Ectodermal cell (in vitro differentiated cells): ENCODE measurements at regions not wholly inside any gene's neighbourhood (a gene's known extent, or its start where the extent isn't known, plus 50 kb on each side); places are given as distances from the start of the nearest gene placed in this dataset.

Source experiments
- H3K27ac ChIP-seq: 2 replicates; pipeline ENCODE4 v1.7.0; 2013; ENCODE audit warnings: mild to moderate bottlenecking, low read depth, low read length; ENCODE audit not compliant: insufficient read depth, poor library complexity, severe bottlenecking
- H3K27me3 ChIP-seq: 2 replicates; pipeline ENCODE4 v1.7.0; 2013; ENCODE audit warnings: mild to moderate bottlenecking, low read length; ENCODE audit not compliant: insufficient read depth, control insufficient read depth, poor library complexity, severe bottlenecking
- H3K36me3 ChIP-seq: one replicate; pipeline ENCODE4 v1.7.0; 2013; ENCODE audit warnings: low read length; ENCODE audit not compliant: control insufficient read depth, insufficient read depth
- H3K4me1 ChIP-seq: one replicate; pipeline ENCODE4 v1.7.0; 2013; ENCODE audit warnings: low read length; ENCODE audit not compliant: control insufficient read depth, insufficient read depth
- H3K4me3 ChIP-seq: 2 replicates; pipeline ENCODE4 v1.7.0; 2013; ENCODE audit warnings: low read depth, low read length, control low read depth; ENCODE audit not compliant: insufficient read depth
- H3K9me3 ChIP-seq: 2 replicates; pipeline ENCODE4 v1.7.0; 2013; ENCODE audit warnings: mild to moderate bottlenecking, low read length, moderate library complexity; ENCODE audit not compliant: control insufficient read depth
- WGBS, 2 experiments: methylation state at CpG; one replicate each; pipeline ENCODE4 v1.1.7; 2013; ENCODE audit warnings: missing lambda C conversion rate in 2 of 2; 5-methylcytosine and 5-hydroxymethylcytosine counted together

DNA sequence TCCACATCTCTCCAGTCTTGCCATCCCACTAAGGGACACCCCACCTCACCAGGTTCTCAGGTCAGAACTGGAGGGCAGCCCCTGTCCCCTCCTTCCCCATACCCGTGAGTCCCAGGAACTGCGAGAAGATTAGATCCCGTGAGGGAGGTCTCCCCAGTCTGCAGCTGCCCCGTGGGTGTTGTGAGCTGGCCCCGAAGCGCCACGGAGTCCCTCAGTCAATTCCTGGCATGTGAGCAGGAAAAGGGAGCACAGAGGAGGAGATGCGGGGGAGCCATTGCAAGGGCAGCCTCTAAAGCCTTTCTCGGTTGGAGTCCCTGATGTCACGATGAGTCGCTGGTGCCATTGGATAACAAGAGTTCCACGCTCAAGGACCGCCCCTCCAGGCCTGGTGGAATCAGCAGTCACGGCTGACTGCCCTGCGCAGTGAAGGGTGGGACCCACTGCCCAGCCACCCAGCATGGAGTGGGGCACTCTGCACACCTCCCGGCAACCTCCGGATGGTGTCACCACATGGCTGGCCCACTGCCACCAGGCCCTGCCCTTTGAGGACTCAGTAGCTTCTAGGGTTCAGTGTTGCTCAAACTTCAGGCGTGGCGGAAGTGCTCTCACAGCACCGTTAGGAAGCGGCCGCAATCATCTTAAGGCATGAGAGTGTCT is 434.9 kb upstream of the MYT1L start:
- WGBS, 2 experiments, result 93 to 95% methylated on average over 22 of the region's 22 CpGs
- Histone ChIP-seq H3K9me3 (no peaks in the 10 kb centered on the region), H3K4me3 (no peak overlapping the region), H3K27ac (no peak overlapping the region), H3K36me3 (no peaks in the 10 kb centered on the region), H3K4me1 (peaks cover 8% of the 10 kb centered on the region), H3K27me3 (no peaks in the 10 kb centered on the region)

- WGBS, 2 experiments, result 88 to 89% methylated on average over 17 of the region's 17 CpGs
These were observed 434.2 kb upstream of the MYT1L start for GRCh38 chr2:2765176-2765800.

GRCh38 chr2:2764739-2765138 is 433.7 kb upstream of the MYT1L start:
- 95 to 96% methylated on average over 18 of the region's 18 CpGs for WGBS, 2 experiments
- Histone ChIP-seq H3K4me3 (no peak overlapping the region), H3K9me3 (no peaks in the 10 kb centered on the region), H3K36me3 (no peaks in the 10 kb centered on the region), H3K4me1 (peaks cover 8% of the 10 kb centered on the region), H3K27me3 (no peaks in the 10 kb centered on the region), H3K27ac (no peak overlapping the region)

More at GRCh38 chr2:2765176-2765800, 434.2 kb upstream of the MYT1L start:
- no peaks in the 10 kb centered on the region for H3K36me3 ChIP-seq
- no peak overlapping the region for H3K27ac ChIP-seq
- H3K9me3 ChIP-seq, result no peaks in the 10 kb centered on the region
- no peaks in the 10 kb centered on the region for H3K27me3 ChIP-seq
- H3K4me1 ChIP-seq, result peaks cover 8% of the 10 kb centered on the region
- H3K4me3 ChIP-seq, result no peak overlapping the region

DNA sequence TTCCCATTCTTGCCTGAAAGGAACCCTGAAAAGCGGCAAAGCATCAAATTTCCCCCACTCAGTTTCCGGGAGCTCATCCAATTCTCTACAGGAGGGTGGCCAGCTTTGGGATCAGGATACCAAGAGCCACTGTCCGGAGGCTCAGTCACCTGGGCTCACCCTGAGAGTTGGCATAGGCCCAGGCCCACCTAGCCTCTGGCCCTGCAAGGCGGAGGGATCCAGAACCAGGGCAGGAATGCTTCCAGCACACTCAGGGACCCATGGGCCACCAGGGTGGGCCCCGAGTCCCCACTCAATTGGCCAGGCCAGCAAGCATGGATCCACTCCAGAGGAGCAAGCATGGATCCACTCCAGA is 432.9 kb upstream of the MYT1L start:
- WGBS, 2 experiments, result 87 to 90% methylated on average over 5 of the region's 5 CpGs
- Histone ChIP-seq H3K27ac (no peak overlapping the region), H3K36me3 (no peaks in the 10 kb centered on the region), H3K9me3 (no peaks in the 10 kb centered on the region), H3K4me3 (no peak overlapping the region), H3K4me1 (peaks cover 8% of the 10 kb centered on the region), H3K27me3 (no peaks in the 10 kb centered on the region)

- H3K9me3 ChIP-seq, result no peaks in the 10 kb centered on the region
- H3K4me1 ChIP-seq, result peaks cover 8% of the 10 kb centered on the region
- WGBS, 2 experiments, result 82 to 86% methylated on average over 25 of the region's 25 CpGs
- no peaks in the 10 kb centered on the region for H3K27me3 ChIP-seq
- no peak overlapping the region for H3K4me3 ChIP-seq
- H3K36me3 ChIP-seq, result no peaks in the 10 kb centered on the region
- H3K27ac ChIP-seq, result no peak overlapping the region
These were observed 432.4 kb upstream of the MYT1L start for GRCh38 chr2:2763351-2764000.

- H3K27me3 ChIP-seq, result no peaks in the 10 kb centered on the region
- no peak overlapping the region for H3K4me3 ChIP-seq
- H3K4me1 ChIP-seq, result peaks cover 8% of the 10 kb centered on the region
- H3K36me3 ChIP-seq, result no peaks in the 10 kb centered on the region
- H3K9me3 ChIP-seq, result no peaks in the 10 kb centered on the region
- H3K27ac ChIP-seq, result no peak overlapping the region
- 93% methylated on average over 11 of the region's 11 CpGs for WGBS, 2 experiments
These were observed 431.8 kb upstream of the MYT1L start for GRCh38 chr2:2762913-2763312.

DNA sequence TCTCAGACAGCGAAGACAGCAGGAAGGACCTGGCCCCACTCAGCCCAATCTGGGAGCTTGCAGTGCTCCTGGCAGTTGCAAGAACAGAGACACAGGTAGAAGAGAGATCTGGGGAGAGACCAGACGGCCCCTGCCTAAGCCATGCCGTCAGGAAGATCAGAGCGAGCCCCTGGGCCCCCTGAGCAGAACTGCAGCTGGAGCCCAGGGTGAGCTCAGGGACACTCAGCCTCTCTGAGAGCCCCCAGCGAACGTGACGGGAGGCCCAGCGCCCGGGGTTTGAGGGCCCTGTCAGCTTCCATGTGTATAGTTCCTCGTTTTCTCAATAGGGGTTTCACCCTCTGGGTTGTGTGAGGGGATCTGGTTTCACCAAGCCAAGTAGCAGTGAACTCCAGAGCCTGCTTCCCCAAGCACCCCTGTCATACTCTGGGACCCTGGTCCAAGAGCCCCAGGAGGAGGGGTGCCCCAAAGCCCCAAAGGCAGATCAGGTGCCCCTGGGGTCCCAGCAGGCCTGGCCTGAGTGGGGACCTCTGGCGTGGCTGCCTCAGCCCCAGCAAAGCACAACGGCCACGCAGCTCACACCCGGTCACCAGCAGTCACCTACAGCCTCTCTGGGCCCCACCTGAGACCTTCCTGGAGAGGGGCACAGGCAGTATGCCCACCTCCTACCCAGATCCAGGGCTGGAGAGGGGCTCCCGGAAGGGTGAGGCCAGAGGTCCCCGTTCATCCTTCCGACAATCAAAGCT is 431.3 kb upstream of the MYT1L start:
- no peaks in the 10 kb centered on the region for H3K9me3 ChIP-seq
- H3K4me1 ChIP-seq, result peaks cover 8% of the 10 kb centered on the region
- no peaks in the 10 kb centered on the region for H3K27me3 ChIP-seq
- no peak overlapping the region for H3K27ac ChIP-seq
- no peaks in the 10 kb centered on the region for H3K36me3 ChIP-seq
- no peak overlapping the region for H3K4me3 ChIP-seq
- WGBS, 2 experiments, result 89% methylated on average over 17 of the region's 17 CpGs

- 87 to 90% methylated on average over 10 of the region's 10 CpGs for WGBS, 2 experiments
These were observed 427.8 kb upstream of the MYT1L start for GRCh38 chr2:2758793-2759367.

GRCh38 chr2:2757764-2758163 is 426.7 kb upstream of the MYT1L start:
- Histone ChIP-seq H3K4me3 (no peak overlapping the region), H3K27me3 (no peaks in the 10 kb centered on the region), H3K27ac (no peak overlapping the region), H3K36me3 (no peaks in the 10 kb centered on the region), H3K9me3 (peaks cover 4% of the 10 kb centered on the region), H3K4me1 (no peaks in the 10 kb centered on the region)
- 86 to 91% methylated on average over 3 of the region's 3 CpGs for WGBS, 2 experiments

More at GRCh38 chr2:2758793-2759367, 427.8 kb upstream of the MYT1L start:
- Histone ChIP-seq H3K27ac (no peak overlapping the region), H3K9me3 (no peaks in the 10 kb centered on the region), H3K4me1 (peaks cover 4% of the 10 kb centered on the region), H3K36me3 (no peaks in the 10 kb centered on the region), H3K4me3 (no peak overlapping the region), H3K27me3 (no peaks in the 10 kb centered on the region)

DNA sequence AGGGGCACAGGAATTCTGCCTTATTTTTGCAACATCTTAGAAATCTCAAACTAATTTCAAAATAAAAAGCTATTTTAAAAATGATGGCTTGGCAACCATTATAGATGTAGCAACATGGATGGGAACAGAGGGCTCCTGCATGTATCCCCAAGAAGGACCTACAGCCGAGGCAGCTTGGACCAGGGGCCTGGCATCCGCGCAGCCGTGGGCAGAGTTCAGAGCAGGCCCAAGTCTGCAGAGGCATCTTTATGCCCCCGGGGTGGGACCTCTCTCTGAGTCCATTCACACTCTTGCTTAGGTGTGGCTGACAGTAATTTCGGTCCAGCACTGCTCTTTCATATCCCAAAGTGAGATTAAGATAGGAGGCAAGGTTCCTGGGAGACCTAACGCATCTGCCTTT is 425.8 kb upstream of the MYT1L start:
- no peaks in the 10 kb centered on the region for H3K4me1 ChIP-seq
- no peaks in the 10 kb centered on the region for H3K36me3 ChIP-seq
- H3K9me3 ChIP-seq, result peaks cover 4% of the 10 kb centered on the region
- 92 to 93% methylated on average over 7 of the region's 7 CpGs for WGBS, 2 experiments
- H3K27me3 ChIP-seq, result no peaks in the 10 kb centered on the region
- H3K4me3 ChIP-seq, result no peak overlapping the region
- H3K27ac ChIP-seq, result no peak overlapping the region
